GM18861 (cell line): ENCODE measurements at regions not wholly inside any gene's neighbourhood (a gene's known extent, or its start where the extent isn't known, plus 50 kb on each side); places are given as distances from the start of the nearest gene placed in this dataset.

Experiments
- ATAC-seq: cut with Tn5 transposase; IDR thresholded peaks from one replicate; pipeline ENCODE4 v1.9.1; 2021; ENCODE audit not compliant: unreplicated experiment

DNA sequence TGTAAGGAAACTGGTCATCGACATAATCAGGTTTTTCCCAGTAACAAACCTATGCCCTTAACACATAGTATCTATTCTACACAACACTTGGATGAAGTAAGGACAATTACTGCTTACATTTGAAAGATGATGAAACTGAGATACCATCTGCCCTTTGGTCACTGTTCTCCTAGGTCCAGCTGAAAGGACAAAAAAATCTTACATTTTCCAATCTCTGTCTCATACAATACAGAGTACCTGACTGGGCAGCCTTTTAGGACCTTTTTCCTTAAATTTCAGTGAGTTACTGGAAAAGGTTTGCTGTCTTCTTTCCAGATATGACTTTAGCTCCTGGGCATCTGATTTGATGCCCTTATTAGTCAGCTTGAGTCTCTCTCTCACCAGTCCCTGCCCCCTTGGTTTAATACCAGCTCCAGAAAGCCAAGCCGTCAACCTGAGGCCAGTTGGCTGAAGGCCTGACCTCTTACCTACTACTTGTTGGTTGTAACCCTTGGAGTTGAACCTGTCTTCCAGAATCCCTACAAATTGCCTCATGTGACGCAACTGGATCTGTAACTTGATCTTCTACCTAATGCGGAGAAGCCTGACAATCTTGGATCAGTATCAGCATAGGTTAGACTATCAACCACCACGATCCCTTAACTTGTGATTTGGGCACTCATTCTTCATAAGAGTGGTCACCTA, 355.3 kb upstream of the ZNF385D start:
- ATAC-seq = no peak

DNA sequence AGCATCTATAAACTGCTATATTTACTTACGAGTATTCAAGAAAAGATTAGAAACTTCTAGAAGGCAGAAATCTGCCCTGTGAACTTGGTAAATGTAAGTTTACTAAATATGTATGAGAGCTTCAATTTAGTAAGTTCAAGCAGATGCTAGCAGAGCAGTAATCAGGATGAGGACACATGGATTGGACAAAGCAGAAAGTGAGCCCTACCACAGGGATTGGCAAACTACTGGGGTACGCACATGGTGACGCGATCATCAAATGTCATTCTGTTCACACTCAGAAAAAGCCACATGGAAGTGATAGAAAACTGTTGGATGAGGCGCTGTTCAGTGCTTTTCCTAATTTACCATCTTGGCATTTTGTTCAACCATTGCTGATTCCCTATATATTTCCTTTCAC, 360.2 kb upstream of the ZNF385D start:
- no peak for ATAC-seq

DNA sequence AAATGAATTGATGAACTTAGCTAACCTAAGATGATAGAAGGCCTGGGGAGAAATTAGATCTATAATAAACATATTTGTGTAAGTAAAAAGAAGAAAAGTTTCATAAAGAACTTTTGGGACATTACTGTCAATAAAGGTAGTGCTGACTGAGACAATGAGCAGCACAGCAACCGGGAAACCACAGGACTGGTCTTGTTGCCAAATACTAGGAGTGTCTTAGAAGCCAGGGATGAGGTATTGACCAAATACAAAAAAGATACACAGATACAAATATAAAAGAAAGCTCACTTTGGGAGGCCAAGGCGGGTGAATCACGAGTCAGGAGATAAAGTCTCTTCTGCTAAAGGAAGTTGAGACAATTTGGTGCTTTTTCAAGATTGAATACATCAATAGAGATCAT, 362.4 kb upstream of the ZNF385D start:
- ATAC-seq = no peak

DNA sequence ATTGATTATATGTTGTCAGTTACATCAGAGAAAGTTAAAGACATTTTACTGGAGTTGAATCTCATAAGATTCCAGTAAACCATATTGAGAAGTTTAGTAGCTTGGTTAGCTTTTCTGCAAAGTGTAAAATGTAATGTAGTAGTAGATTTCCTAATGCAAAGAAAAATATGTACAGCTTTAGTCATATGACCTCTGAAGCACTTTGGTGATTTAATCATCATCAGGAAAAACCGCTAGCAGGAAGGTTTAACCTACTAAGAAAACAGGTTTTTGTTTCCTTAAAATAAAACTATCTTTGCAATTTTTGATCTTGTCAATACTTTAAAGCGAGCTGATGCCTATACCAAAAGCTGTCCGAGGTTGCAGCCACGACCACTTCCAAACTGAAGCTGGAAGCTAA, 364.6 kb upstream of the ZNF385D start:
- ATAC-seq = no peak

DNA sequence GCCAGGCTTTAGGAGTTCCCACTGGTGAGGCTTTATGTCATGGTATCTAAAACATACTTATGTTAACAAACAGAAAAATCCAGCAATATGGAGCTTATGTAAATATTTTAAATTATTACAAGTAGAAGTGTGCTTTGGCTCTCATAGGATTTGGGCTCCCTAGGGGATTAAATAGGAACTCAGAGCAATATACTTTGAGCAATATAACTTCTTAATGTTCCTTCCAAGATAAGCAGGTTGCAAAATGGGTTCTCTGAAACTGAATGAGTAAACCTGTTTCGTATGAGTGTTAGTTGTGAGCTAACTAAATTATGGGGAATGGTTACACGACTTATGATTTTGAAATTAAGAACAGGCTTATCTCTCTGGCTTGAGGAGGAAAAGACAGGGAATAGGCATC, 366.1 kb upstream of the ZNF385D start:
- ATAC-seq = no peak

DNA sequence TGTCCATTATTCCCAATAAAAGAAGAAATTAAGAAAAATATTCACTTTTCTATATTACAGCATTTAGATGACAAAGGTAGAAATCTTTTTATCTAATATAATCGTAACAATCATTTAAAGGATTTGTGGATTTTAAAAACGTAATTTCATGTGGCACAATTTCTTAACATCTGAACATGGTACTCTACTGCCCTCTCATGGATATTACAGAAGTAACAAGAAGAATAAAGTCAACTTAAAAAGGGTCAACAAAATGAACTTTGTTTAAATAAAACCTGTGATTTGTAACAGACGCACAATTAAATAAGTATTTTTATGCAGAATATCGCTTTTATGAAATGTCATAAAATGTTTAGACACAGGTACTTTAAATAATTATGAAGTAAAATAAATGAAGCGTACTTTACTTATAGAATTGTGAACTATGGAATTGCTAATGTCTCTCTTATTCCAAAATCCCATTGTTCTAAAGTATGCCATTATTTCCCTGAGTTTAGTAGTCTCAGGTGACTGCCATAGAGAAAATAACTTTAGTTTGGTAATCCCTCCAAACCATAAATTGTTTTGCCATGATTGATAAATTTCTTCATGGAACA, 366.8 kb upstream of the ZNF385D start:
- no peak for ATAC-seq

DNA sequence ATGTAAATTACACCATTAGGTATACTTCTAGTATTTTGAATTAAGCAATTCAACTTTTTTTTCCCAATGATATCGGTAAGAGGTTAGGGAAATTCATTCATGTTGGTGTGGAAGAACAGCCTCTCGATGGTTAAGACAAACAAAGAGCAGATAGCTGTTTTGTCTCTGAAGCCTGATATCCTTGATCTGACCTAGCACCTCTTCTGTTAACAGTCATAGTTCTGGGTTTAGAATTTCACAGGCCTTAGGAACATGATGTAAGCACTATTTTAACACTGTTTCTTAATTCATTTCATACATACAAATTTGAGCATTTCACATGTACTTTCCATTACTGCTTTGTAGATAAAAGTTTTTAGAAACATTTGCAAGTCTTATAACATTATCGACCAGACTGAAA, 367.5 kb upstream of the ZNF385D start:
- no peak for ATAC-seq

DNA sequence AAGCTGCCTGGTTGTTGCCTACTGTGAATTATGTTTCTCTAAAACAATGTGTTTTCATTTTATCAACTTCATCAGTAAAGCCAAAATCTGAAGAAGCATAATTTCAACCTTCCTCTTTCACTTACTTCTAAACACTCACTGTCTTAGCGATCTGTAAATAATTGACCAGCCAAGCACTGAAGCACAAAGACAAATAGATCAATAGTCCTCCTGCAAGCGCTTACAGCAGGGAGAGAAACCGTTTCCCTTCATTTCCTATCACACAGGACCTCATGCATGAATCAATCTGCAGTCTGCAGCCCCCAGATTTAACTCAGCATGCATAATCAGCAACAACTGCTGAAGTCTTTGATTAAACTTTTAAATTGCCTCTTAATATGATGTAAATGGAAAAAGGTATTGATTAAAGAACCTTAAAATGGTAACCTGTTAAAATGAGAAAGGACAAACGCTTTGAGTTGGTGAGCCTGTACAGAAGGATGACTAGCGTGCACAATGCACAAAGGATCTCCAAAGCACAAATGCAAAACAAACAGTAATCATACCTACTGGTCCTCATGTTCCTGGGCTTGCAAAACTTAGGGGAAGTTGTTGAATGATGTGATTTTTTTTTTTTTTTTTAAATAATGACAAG, 370.2 kb upstream of the ZNF385D start:
- peak; percentile 83 for ATAC-seq

DNA sequence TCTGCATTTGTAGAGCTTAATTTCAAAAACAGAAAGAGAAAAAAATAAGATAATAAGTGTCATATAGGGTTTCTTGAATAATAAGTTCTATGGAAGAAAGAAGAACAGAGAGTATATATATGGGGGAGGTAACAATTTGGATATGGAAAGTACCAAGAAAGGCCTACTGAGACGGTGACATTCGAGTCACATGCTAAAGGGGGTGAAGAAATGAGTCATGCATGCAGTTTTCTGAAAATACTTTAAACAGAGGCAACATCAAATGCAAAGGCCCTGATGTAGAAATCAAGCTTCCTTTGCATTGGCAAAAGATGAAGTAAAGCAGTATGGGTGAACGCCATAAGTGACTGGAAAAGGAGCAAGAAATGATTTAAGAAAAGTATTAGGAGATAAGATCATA, 371.6 kb upstream of the ZNF385D start:
- ATAC-seq = peak; percentile 69

DNA sequence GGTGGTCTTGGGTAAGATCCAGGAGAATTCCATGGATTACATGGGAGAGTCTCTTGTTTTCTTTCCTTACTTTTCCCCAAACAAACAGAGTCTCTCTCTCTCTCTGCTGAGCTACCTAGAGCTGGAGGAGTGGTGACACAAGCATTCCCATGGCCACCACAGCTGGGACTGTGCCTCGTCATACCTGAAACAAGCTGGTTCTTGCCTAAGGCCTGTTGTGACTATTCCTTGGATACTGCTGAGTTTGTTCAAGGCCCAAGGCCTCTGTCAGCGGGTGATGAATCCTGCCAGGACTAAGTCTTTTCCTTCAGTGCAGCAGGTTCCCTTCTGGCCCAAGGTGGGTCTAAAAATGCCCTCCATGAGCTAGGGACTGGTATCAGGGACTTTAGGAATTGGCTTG, 378.1 kb upstream of the ZNF385D start:
- no peak for ATAC-seq

DNA sequence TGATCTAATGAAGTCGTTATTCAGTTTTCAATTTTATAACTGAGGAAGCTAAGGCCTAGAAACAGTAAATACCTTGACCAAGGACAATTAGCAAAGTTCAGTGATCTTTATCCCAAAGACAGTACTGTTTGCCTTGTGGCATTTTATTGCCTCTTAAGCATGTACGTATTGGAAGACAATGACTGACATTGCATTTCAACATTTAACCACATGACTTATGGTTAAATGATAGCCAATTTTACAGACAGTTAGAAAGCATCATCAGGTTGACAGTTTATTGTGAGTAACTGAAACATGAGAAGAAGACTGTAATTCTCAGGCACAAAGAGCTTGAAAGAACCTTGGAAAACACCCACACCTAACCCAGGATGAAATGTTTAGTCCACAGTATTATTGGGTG, 390.8 kb upstream of the ZNF385D start:
- no peak for ATAC-seq

DNA sequence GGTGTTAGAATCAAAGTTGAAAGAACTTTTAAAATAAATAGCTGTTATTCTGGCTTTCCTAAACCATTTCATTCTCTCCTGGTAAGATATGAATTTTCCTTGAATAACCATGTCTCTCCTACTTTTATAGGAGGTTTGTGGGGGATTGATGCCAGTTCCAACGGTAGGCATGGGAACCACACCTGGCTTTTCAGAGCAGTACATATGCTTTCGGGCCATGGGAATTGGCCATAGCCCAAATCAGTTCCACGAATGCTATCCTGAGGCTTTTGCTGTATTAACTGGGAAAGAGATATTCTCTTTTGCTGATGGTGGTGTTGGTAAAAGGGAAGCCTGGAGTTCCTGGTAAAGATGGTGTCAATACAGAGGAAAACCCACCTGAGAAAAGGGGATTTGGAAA, 396.2 kb upstream of the ZNF385D start:
- ATAC-seq = no peak

DNA sequence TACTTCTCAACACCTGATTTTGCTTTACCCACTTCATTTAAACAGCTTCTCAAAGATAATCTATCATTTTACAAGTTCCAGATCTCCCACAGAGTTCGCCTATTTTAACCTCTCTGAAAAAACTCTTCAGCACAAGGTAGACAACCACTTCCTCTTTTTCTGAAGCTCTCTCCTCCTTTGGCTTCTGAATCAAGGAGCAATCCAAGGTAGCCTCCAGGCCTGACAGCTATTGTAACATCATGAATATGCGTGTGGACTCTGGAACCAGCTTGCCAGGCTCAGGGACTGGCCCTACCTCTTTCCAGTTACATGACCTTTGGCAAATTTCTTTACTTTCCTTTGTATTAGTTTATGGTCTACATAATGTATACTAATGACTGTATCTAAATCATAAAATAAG, 405.9 kb upstream of the ZNF385D start:
- no peak for ATAC-seq

DNA sequence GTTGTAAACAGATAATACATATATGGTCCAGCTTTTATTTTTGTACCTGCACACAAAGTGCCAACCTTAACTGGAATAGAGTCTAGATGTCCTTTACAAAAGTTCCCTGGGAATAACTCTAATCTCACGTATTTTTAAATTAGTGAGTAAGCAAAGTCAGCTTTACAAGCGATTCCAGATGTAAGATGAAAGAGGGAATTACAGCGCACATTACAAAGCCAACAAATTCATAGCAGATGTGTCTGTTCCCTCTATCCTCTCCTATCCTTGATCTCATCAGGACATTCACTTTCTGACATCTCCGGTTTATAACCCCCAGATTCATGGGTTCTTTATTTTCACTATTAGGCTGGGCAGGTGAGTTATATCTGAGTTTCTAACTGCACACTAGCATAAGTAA, 406.8 kb upstream of the ZNF385D start:
- no peak for ATAC-seq

DNA sequence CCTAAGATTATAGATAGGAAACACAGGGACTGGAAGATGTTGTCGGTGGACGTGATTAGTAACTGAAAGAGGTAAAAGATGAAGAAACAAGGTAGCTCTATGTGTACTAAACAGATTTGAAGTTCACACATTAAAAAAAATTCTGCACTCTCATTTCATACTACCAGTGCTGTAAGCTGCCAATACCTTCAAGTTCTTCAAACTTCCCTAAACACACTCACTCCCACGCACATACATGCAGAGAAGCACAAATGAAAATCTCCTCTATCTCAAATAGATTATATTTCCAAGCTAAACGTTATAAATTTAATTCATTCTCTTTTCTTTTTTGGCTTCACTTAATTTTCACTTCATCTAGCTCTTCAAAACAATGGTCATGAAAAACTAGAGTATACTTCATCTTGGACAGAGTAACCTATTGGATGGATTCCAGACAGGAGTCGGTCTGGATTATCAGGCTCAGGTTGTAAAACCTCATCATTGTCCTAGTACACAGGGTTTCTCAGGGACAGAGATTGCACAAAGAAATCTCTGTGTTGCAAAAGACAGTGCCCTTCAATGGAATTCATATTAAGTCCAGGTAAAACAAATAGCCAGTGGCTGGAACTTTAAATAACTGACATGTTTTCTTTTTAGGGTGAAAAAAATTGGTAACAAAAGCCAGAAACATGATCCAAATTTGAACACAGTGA, 408.1 kb upstream of the ZNF385D start:
- ATAC-seq = no peak

DNA sequence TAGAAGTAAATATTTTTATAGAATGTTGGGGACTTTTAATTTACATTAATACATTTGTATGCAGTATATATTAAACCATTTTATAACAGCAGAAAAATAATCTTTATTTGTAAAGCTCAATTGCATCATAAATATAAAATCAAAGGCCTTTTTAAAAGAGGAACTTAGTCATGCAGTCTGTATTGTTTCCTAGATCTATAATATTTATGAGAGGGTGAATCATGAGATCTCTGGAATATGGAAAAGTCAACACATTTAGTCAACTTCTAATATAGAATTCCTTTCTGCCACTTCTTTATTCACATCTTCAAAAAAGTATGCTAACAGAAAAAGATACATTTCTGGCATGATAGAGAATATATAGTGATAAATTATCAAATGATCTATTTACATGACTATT, 410.3 kb upstream of the ZNF385D start:
- ATAC-seq = no peak

DNA sequence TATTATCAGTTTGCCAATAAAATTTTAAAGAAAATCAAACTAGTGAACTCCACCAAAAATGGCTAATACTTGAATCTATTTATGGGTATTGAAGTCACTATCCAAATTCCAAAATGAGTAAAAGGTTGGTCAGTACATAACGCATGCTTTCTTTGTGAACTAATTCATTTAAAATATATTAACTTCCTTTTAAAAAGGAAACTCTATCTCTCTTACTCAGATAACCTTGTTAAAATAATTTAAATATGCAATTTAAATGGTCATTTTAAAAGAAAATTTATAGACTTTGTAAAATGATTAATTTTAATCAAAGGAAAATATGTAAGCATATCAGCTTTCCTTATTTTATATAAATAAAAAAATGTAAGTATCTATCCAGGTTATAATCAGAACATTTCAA, 419.4 kb upstream of the ZNF385D start:
- ATAC-seq = no peak

DNA sequence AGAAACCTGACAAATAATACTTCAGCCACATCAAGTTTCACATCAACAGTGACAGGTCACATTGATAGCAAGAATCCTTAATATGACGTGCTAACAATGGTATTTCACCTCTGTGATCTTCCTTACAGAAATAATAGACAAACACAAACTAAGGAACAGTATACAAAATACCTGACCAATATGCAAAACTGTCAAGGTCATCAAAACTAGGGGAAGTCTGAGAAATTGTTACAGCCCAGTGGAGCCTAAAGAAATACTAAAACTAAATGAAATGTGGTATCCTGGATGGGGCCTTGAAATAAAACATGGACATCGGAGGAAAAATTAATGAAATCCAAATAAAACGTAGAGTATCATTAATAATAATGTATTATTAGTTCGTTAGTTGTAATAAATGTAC, 422.0 kb upstream of the ZNF385D start:
- ATAC-seq = no peak

DNA sequence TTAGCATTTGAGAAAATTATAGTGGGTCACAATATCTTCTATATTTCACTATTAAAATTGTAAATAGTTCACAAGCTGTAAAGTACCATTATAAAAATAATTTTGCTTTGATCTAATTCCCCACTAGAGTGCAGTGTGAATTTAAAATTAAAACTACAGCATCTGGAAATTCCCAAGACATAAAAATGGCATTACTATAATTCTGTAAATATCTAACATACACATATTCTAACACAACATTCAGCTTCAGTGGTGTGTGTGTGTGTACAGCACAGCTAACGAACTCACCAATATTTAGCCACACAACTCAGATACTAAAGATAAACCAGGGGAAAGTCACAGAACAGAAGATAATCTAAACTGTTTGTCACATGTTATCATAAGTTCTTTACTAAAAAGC, 424.9 kb upstream of the ZNF385D start:
- ATAC-seq = no peak

DNA sequence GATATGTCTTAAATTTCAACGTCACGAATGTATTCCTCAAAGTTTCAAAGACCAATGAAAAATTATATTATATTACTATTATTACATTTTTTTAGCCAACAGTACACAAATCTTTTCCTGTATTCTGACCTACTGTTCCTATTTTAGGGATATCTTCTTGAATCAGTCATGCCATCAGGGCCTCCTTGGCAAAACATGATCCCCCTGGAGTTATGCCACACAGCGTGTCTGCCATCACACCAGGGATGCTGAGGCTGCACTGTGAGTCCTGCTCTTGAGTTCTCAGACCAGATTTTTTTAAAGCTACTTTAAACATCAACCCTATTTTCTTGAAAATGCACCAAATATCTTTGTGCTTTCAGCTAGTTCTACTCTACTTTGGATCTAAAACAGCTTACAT, 425.9 kb upstream of the ZNF385D start:
- ATAC-seq = no peak

DNA sequence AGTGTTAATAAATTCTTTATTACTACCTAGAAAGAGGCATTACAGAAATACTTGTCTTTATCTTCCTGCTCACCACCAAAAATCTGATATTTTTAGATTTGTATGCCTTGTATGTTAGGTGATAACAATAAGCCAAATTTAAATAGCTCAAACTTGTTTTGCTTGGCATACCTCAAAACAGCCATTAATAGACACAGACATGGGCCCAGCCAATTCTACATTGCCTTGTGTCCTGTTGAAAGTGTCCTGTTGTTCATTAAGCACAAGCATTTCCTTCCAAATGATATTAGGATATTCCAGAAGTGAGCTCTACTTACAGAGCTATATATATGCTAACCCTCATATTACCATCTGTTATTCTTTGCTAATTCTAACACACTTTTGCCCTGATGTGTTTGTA, 438.6 kb upstream of the ZNF385D start:
- ATAC-seq = no peak

DNA sequence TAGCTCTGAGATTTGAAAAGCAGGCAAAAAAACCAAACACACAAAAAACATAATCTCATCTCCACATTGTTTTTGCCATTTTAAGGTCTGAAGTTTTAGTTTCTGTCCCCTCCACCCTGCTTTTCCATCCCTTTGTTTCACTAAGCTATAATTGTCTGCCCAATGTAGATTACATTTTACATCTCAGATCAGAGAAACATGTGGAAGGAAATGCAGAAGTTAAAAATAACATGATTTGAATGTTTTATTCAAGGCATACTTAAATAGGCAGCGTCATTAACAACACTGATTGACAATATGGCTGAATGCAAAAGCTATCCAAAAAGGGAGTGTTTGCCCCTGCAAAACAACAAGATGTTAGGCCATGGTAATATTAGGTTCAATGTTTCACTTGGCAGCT, 448.1 kb upstream of the ZNF385D start:
- no peak for ATAC-seq
